ENCODE measurements at regions not wholly inside any gene's neighbourhood (a gene's known extent, or its start where the extent isn't known, plus 50 kb on each side); places are given as distances from the start of the nearest gene placed in this dataset.
A peak's percentile ranks its signal among the peaks of the same experiment; 100 is the strongest.
"Not testable (repeated sequence)": the region's sequence is repeated elsewhere in the genome, so short reads cannot be mapped to it uniquely, and the experiment has no call there.

DNA sequence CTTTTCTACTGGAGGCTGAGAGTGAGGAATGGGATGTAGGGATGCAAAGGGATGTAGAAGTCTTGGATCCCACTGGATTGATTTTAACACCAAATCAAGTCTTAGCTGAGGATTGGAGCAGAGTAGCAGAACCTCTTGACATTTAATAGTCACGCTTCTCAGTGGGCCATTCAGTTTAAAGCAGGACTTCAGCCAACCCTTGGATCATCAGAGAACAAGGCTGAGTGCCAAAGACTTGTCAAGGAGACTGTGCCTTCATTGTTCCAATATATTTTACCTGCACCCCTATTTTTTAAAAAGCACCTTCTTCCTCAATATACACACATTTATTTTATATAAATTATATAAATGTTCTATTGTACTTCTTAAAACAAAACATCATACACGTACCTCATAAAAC is 242.4 kb upstream of the ST6GAL2 start:
- no peak for DNase-seq

DNA sequence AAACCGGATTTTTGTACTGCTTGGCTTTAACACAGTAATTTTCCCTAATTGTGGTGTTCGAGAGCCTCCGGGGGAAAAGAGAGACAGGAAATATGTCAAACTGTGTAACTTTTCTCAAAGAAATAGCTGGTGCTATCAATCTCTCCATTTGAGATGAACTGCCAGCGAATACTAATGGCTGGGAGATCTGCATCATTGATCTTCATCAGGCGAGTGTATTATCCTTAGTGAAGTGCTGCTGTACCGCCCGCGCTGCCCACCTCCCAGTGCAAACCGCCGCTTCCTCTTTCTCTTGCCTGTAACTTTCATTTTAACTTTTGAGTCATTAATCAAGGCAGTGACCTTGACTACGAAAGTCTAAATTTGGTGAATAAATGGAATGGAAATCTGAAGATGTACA is 246.1 kb upstream of the ST6GAL2 start:
- DNase-seq: no peak

DNA sequence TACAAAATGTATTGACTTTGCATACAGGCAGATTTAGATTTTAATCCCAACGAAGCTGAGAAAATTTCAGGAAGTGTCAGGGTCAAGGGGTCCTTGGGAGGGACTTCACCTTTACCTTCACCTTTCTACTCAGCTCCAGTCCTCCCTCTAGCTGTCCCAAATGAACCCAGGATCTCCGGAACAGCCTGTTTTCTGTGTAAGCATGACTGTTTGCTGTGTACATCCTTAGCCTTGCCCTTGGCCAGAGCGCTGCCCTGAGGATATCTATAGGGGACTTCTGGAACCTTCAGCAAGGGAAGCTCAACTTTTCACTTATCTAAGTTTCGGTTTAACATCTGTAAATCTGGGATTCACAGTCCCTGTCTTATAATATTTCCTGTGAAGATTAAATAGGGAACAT is 246.8 kb upstream of the ST6GAL2 start:
- no peak for DNase-seq

DNA sequence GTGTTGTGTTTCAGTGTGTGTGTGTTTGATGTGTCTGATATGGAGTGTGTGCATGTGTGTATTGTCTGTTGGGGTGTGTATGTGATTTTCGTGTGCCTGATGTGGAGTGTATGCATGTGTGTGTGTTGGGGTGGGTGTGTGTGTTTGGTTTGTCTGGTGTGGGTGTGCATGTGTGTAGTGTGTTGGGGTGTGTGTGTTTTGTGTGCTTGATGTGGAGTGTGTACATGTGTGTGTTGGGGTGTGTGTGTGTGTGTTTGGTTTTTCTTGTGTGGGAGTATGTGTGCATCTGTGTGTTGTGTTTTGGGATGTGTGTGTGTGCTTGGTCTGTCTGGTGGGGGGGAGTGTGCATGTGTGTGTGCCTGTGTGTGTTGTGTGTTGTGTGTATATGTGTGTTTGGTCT is 247.4 kb upstream of the ST6GAL2 start:
- DNase-seq: no peak

DNA sequence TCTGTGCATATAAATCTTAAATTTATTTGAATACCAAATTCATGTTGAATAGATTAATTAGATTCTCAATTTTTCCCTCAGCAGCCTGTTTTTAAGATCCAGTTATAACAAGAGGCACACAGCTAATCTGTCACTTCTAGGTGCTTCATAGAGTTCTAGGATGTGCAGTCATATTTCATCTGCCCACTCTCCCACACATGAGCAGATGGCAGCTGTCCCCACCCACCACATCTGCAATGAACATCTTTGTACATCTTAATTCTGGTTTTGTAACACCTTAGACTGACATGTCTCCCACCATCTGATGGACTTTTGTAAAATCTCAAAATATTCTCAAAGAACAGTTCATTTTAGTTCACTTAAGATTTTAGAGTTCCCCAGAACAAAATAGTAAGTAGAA is 250.8 kb upstream of the ST6GAL2 start:
- no peak for DNase-seq

DNA sequence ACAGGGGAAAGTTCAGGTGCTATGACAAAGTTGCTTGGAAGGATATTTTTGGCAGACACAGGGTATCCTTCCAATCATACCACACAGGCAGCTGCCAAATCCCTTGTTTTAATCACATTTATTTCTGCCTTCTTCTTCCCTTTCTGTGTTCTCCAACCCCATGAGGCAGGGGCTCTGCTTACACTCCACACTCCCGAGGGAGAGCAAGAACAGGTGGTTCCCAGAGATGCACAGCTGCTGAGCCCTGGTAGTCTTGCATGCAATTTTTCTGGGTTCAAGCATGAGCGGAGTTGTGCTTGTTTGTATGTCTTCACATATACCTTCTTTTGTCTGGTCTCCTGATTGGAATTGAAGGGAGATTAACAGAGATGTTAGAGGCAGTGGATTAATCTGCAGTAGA is 251.7 kb upstream of the ST6GAL2 start:
- DNase-seq: no peak

DNA sequence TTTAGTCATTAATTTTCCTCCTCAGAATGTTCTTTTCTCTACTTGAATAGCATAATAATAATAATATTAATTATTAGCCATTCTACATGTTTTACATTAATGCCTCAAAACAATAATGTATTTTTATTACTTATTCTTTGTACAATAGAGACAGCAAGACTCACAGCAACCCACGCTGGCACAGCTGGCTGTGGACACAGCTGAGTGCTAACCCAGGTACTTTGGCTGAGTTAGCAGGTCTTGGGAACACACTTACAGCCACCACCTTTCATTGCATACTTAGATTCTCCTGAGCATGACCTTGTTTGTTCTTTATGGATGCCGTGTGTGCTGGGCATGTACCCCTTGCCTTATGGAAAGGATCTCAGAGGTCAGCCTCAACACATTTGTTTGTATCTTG is 260.2 kb upstream of the ST6GAL2 start:
- DNase-seq: no peak

DNA sequence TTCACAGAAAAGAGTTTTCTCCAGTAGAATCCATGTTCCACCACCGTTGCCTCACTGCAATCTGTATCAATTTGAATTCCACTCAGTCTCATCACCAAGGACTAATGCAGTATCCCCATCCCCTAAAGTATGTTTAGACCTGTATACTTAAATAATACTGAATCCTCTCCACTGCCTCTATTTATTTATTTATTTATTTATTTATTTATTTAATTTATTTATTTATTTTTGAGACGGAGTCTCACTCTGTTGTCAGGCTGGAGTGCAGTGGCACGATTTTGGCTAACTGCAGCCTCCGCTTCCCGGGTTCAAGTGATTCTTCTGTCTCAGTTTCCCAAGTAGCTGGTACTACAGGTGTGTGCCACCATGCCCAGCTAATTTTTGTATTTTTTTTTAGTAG is 260.7 kb upstream of the ST6GAL2 start:
- not testable (repeated sequence) for DNase-seq

DNA sequence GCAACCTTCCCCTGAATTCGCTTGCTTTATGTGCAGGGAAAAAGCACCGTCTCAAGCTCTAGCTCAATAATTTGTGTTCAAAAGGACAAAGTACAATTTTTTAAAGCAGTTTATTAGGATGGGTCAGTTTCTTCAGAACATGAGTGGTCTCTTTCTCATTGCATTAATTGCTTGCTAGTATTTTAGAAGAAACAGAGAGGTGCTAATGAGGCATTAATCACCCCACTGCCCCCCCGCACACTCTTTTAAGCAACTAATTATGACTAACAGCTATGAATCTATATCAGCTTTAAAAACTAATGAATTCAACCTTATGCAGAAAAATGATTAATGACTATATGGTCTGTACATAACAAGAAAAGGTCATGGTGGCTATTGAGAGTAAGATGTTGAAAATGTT is 262.1 kb upstream of the ST6GAL2 start:
- DNase-seq: no peak

DNA sequence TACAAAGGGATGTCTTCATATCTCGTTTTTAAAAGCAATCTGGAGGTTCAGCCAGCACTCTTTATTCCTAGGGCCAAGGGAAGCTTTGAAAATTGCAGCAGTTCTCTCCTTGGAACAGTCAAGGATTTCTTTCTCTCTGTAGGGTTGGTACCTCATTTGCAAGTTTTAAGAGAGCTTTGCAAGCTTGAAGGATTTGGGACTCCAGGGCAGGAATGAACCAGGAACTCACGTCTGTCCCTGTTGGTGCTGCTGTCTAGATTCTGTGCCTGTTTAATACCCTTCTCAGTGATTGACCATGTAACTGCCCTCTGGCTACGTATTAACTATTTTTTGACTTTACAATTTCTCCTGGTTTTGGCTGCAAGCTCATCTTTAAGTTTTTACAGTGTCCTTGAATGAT is 262.5 kb upstream of the ST6GAL2 start:
- DNase-seq: no peak

DNA sequence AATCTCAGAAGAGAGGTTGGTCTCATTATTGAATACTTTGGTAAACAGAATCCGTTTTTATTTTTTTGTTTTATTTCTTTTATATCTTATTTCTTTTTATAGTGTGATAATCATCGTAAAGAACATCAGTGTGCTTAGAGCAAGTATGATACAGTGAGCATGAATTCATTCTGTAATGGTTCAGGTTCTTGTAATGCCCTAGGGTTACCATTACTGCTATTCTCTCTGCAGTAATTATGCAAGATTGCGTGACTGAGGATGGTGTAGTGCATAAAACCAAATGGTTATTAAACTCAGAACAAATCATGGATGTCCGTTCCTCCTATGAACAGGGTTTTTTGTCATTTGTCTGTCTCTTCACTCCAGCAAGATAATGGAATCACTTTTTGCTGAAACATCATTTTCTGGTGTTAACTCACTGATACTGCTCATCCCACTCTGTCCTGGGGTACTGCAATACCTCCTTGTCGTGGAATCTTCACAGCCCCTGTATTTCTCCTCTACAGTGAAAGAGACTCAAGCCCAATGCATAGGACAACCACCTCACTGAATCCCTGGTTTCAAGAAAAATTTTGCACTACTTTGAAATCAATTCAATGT is 274.8 kb upstream of the ST6GAL2 start:
- no peak for DNase-seq

DNA sequence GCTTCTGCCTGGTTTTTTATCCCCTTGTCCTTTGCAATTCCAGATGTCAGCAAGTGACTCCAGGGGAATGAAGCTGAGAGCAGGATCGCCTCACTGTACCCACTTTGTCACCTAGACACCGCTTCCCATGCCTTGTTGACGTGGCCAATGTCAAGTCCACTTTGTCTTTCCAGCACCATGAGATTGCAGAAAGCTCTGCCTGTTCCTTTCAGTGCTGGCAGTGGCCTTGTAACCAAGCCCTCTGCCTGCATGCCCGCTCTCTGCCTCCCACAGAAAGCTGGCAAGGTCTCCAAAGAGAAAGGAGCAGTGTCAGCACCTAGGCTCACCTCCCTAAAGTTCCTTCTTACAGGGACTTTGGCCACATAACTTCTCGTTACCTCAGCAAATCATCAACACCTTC is 282.2 kb upstream of the ST6GAL2 start:
- DNase-seq: no peak

DNA sequence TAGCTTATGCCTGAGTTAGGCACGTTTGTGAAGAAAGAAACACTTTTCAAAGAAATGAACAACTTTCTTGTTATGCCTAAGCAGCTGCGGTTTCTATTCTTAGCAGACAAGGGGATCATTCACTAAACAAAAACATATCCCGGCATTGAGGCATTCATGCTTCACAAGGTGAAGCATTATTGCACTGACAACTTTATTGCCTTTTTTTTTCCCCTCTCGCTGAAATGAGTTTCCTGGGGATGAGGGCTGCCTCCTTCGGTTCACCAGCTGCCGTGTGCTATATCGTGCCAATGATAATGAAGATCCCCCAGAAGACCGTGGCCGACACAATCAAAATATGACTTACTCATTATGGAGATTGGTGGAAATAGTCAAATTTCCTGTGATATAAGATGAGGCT is 288.2 kb upstream of the ST6GAL2 start:
- DNase-seq: no peak

DNA sequence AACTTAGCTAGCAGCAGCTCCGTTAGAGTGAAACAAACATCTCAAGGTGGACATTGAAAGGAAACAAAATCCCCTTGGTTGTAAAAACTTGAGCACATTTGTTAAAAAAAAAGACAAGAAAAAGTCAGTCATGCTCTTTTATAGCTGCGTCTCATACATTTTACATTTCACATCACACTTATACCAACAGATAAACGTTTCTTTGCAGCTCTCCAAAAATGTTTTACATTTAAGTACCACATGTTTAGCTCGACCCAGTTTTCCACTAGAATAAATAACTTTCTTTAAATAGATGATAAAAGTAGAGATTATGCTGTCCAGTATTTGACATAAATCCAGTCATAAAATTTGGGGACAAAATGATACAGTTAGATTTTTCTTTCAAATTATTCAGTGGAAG is 297.0 kb upstream of the ST6GAL2 start:
- no peak for DNase-seq

DNA sequence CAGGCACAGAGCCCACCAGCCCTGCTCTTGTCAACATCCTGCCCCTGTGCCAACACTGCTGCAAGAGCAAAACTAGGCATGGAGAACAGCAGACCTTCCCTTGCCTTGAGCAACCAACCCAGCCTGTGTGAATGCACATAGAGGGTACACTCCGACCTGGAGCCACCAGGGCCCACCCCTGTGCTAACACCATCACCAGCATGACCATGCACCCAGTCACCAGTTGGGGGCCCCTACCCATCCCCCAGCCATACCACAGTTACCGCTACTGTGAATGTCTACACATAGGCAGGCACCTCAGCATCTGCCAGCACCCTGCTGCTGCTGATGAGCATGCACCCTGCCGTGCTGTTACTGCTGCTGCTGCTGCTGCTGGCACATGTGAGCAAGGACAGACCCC is 301.9 kb upstream of the ST6GAL2 start:
- DNase-seq: no peak

DNA sequence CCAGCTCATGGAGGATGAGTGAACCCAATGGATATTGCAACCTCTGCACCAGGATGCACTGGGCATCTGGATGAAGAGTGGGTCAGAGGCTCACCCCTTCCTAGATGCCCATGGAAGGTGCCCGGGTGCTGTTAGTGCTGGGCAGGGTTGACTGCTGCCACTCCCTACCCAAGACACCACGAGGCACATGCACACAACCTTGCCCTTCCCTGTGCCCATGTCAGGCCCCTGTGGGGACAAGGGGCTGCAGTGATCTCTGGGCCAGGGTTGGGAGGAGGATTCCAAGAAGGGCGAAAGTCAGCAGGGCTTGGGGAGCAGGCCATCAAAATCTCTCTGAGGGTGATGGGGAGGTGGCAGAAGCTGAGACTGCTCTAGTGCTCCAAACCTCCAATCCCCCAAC is 309.7 kb upstream of the ST6GAL2 start:
- DNase-seq: no peak

DNA sequence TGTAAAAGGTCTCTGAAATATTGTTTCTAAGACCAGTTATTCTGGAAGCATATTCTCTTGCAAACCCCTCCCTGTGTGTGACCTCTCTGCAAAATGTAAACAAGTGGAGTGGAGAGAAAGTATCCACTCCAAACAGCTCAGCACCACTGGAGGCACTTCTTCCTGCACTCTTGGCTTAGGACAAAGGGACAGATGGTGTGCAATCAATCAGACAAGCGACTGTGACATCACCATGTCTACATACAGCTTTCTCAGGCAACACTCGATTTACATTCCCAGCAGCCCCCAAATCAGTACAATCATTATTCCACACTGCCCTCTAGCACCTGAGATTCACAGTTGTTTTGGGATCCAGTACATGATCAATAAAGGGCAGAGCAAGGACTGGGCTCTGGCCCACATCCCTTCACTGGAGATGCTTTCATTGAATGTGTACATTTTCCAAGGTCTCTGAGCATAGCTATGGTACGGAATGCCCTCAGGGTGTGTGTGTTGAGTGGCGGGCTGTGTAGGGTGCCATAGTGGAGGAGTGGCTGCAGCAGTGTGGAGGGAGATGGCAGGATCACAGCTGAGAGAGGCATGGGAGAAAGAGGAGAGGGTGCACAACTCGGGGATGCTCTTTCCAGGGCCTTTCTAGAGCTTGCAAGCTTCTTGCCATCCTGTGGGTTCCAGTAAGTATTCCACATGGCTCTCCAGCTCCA is 311.8 kb upstream of the ST6GAL2 start:
- DNase-seq: peak; percentile 97

DNA sequence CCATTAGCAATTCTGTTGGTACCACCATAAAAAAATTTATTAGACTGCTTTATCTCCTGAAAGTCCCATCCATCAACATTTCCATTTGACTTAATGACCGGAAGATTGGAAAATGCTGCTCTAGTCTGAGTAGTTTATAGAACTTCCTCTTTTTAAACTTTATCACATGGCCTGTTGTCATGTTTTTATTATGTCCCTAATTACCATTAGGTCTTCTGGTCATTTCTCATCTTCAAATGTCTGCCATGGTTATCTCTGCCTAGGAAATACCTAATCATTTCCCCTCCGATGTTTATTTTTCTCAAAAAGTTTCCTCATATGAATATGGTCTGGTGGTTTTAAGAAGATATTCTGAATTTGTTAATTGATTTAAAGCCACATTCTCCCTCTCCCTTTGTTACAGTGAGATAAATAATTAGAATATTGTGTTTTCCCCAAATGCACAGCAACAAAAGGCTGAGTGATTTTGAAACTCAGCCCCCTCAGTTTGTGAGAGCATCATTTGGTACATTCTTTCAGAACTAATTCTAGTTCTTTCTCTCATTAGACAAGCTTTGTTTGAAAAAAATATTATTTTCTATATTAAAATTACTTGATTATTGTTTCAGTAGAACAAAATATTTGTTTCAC is 317.1 kb upstream of the ST6GAL2 start:
- DNase-seq: no peak

DNA sequence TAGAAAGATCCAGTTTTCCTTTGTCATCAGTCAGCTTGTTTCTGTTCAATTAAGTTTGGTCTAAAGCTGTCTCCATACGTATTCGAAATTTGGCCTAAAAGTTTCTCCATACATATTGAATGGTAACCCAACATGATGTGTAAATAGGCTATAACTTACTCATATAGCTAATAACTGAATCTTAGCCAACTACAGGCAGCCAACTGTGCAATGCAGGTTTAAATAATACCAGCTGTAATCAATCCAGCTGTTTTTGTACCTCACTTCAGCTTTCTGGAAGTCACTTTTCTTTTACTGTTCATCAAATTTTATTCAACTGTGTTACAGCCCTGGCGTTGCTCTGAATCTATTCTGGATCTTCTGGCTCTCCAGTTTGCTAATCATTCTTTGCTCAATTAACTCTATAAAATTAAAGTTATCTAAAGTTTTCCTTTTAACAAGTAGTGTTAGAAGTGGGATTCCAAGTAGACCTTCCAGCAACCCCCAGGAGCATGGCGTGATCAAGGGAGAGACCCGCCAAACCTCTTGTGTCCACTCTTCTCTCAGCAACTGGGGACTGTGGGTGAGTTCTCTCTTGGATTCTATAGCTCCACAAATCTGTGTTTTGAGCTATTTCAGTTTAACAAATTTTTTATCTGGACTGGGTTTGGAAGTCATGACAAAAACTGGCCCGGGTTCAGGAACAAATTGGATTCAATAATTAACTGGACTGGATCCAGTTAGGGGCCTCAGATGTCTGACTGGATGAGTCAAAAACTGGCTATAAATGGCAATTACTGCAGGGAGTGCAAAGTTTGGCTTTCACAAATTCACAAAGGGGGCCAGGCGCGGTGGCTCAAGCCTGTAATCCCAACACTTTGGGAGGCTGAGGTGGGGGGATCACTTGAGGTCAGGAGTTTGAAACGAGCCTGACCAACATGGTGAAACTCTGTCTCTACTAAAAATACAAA is 329.7 kb upstream of the ST6GAL2 start:
- no peak for DNase-seq

DNA sequence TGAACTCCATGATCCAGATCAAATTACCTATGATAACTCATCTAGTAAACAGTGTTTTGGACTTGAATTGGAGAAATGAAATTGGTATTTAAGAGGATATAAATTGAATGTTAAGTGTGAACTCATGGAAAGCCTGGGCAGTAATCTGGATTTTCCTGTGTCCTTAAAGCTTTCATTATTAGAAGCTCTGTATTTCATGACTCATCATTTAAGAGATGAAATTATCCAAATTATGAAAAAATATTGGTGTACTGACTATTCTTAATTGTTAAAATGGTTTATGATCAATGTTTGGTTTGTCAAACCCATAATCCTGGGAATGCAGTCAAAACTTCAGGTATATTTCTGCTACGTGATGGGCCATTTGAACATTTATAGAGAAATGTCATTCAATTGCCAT is 332.2 kb upstream of the ST6GAL2 start:
- no peak for DNase-seq

DNA sequence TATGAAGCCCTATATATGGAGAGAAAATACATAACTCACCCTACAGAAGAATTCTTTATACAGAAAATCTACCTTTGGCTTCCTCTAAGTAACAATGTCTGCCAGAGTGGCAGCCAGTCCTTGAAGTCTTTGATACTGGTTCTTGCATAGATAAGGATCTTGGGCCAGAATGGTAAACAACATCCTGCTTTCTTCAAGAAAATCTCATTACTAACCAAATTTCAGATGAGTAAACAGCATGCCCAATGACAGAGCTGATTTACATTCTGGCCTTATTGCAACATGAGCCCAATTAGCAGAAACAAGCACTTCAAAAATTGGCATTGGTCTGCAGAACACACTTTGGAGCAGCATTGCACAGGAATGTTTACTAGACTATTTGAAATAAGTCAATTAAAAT is 336.5 kb upstream of the ST6GAL2 start:
- no peak for DNase-seq

DNA sequence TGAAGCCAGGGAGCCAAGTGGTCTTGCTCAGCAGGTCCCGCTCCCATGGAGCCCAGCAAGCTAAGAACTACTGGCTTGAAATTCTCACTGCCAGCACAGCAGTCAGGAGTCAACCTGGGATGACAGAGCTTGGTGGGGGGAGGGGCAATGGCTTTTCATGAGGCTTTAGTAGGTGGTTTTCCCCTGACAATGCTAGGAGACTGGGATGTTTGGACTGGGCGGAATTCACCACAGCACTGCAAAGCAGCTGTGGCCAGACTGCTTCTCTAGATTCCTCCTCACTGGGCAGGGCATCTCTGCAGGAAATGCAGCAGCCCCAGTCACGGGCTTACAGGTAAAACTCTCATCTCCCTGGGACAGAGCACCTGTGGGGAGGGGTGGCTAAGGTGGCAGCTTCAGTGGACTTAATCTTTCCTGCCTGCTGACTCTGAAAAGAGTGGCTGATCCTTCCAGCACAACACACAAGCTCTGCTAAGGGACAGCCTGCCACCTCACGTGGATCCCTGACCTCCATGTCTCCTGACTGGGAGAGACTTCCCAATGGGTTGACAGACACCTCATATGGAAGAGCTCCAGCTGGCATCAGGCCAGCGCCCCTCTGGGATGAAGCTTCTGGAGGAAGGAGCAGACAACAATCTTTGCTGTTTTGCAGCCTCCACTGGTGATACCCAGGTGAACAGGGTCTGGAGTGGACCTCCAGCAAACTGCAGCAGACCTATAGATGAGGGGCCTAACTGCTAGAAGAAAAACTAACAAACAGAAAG is 349.7 kb upstream of the ST6GAL2 start:
- no peak for DNase-seq

DNA sequence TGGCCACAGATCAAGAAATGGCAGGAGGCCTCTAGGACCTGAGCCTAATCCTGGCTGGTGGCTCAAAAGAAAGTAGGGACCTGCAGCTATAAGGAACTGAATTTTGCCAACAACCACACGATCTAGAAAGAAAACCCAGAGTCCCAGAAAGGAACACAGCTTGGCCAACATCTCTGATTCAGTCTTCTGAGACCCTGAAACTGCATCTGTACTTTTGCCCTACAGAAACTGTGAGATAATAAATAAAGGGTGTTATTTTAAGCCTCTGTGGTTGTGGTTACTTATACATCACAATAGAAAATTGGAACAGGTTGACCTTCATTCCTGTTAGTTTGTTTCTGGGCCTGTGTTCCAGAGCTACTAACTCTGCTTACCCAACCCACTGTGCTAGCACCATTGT is 356.8 kb upstream of the ST6GAL2 start:
- DNase-seq: no peak
